Pancreas (tissue), 10 donors: ENCODE measurements at regions not wholly inside any gene's neighbourhood (a gene's known extent, or its start where the extent isn't known, plus 50 kb on each side); places are given as distances from the start of the nearest gene placed in this dataset.

Source experiments
- ATAC-seq, 4 donors: fragments of 200-7000 bp; cut with Tn5 transposase; one replicate each; pipeline versions ENCODE4 v1.8.0 to v1.9.1; 2020; ENCODE audit warnings: mild to moderate bottlenecking in 4 of 4, moderate library complexity in 4 of 4
- DNase-seq, 6 donors: peaks; one replicate each; pipeline ENCODE4 v3.0.0-alpha.2; 2020
- FAIRE-seq: peaks from 2 replicates; lab custom pipeline; 2012; peaks lifted over from hg19 to GRCh38; lab: Jason Lieb, UNC
- H3K27ac ChIP-seq, 4 donors: fragments of 200-600 bp; sonication (generic); 1 replicate in 3 of 4; 2 replicates in 1 of 4; pipeline versions ENCODE4 v1.5.0 to v1.8.0; 2020
- H3K27me3 ChIP-seq, 4 donors: fragments of 200-600 bp; one replicate each; pipeline ENCODE4 v1.8.0; 2021
- H3K36me3 ChIP-seq, 3 donors: fragments of 200-600 bp; sonication (generic) in 1 of 3; one replicate each; pipeline versions ENCODE4 v1.5.0 to v1.8.0; 2020 to 2021
- H3K4me1 ChIP-seq, 3 donors: fragments of 200-600 bp; one replicate each; pipeline ENCODE4 v1.8.0; 2021
- H3K4me3 ChIP-seq, 4 donors: fragments of 200-600 bp; sonication (generic) in 2 of 4; one replicate each; pipeline versions ENCODE4 v1.5.0 to v1.8.0; 2020 to 2021
- H3K9me3 ChIP-seq, 4 donors: fragments of 200-600 bp; one replicate each; pipeline ENCODE4 v1.8.0; 2021
- WGBS, 2 donors: extraction: QIAGEN DNeasy Blood & Tissue Kit; methylation state at CpG; one replicate each; pipeline ENCODE4 v1.1.7; 2013; 5-methylcytosine and 5-hydroxymethylcytosine counted together
- intact Hi-C, 3 donors: fragments of 100-400 bp; cut with DNase I; formaldehyde crosslinking; loops; one replicate each; pipeline versions ENCODE4 v1.11.1 to v1.14.2; 2022
- TF ChIP-seq, protein P1 (sequence below), 4 donors: fragments of 200-600 bp; sonication (generic) in 3 of 4; IDR thresholded peaks; one replicate each; pipeline versions ENCODE4 v1.5.0 to v1.8.0; 2021; ENCODE audit warnings: antibody characterized with exemption in 4 of 4
- donor health status: healthy with polysubstance abuse.
- donor health status: DM: no; HTN: no; CAD: no; lungs with moderate emphysema.
- donor health status: DM: no; HTN: no; CAD: no.
- donor health status: control.
- donor health status: control.
- donor health status: Bipolar disorder and iron deficiency.
- donor health status: DM: yes; HTN: yes; CAD: no.
- donor health status: DM: no; HTN: no; CAD: no.
- donor health status: DM: no; HTN: no; CAD: no.
- donor health status: DM: yes; HTN: yes; CAD: no.

DNA sequence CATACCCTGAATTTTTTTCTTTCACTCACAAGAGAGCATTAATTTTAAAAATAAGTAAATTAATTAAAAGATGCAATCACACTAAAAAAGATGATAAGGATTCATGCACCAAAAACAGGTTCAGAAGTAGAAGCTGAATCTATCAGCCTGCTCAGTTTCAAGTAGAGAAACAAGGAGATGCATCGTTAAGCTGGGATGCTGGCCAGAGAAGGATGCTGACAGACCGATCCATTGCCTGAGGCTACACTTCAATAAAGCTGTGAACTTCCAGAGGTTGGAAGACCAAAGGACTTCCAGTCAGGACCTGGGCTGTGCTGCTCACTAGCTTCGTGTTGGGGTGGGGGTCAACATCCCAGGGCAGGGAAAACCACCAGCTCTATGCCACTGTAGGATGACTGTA lies 457.7 kb downstream of the EFNA5 start:
- intact Hi-C loops, result no loop called here
- H3K9me3 ChIP-seq, result no peaks in the 10 kb centered on the region
- H3K4me1 ChIP-seq, result no peaks in the 10 kb centered on the region
- no peaks in the 10 kb centered on the region for H3K27me3 ChIP-seq
- TF ChIP-seq, protein P1, sequence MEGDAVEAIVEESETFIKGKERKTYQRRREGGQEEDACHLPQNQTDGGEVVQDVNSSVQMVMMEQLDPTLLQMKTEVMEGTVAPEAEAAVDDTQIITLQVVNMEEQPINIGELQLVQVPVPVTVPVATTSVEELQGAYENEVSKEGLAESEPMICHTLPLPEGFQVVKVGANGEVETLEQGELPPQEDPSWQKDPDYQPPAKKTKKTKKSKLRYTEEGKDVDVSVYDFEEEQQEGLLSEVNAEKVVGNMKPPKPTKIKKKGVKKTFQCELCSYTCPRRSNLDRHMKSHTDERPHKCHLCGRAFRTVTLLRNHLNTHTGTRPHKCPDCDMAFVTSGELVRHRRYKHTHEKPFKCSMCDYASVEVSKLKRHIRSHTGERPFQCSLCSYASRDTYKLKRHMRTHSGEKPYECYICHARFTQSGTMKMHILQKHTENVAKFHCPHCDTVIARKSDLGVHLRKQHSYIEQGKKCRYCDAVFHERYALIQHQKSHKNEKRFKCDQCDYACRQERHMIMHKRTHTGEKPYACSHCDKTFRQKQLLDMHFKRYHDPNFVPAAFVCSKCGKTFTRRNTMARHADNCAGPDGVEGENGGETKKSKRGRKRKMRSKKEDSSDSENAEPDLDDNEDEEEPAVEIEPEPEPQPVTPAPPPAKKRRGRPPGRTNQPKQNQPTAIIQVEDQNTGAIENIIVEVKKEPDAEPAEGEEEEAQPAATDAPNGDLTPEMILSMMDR (IDR thresholded peaks at IDR 0.05), result no peak
- H3K4me3 ChIP-seq, result no peak overlapping the region
- no peak overlapping the region for H3K27ac ChIP-seq
- no peak for ATAC-seq
- no peak for DNase-seq
- WGBS, 2 donors, result 80 to 90% methylated on average over 3 of the region's 3 CpGs
- no peak for FAIRE-seq
- no peaks in the 10 kb centered on the region for H3K36me3 ChIP-seq

DNA sequence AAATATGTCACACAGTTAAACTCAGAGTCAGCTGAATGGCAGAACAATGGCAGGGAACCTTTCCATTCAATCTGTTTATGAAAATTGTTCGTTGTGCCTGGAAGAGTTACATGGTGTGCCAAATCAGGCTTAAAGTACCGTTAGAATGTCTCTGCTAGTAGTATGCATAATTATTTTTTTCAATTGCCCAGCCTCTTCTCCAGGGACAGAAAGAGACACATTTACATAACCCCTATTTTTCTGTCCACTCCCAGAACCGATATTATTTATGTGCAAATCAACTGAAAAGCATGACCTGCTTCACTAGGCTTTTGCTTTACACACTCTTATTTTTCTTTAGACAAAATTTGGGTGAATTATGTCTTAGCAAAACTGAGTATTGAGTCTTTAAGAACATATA lies 459.1 kb downstream of the EFNA5 start:
- TF ChIP-seq, protein P1 (IDR thresholded peaks at IDR 0.05), result no peak

DNA sequence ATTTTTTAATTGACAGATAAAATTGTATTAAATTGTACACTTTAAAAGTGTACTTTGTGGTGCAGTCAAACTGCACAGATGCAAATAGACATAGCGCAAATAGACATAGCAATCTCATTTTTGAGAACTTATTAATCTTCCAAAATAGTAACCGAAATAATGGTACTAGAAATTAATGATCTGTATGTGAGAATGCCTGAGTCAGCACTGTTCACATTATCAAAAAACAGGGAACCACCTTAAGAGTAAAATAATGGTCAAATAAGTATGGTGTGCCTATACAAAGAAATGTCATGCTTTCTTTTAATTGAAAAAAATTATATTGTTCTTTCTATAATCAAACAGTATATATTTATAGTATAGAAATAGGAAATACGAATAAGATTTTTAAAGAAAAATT lies 461.9 kb downstream of the EFNA5 start:
- DNase-seq (no peak), ATAC-seq (no peak), FAIRE-seq (no peak)
- TF ChIP-seq, protein P1 (IDR thresholded peaks at IDR 0.05), result no peak
- Histone ChIP-seq H3K36me3 (no peaks in the 10 kb centered on the region), H3K27ac (no peak overlapping the region), H3K4me3 (no peak overlapping the region), H3K27me3 (no peaks in the 10 kb centered on the region), H3K4me1 (no peaks in the 10 kb centered on the region), H3K9me3 (no peaks in the 10 kb centered on the region)
- intact Hi-C loops, result no loop called here
- 85 to 92% methylated on average over 3 of the region's 3 CpGs for WGBS, 2 donors

More for the DNA sequence above, 459.1 kb downstream of the EFNA5 start:
- ATAC-seq, result no peak
- FAIRE-seq, result no peak
- Histone ChIP-seq H3K4me3 (no peak overlapping the region), H3K27me3 (no peaks in the 10 kb centered on the region), H3K4me1 (no peaks in the 10 kb centered on the region), H3K27ac (no peak overlapping the region), H3K9me3 (no peaks in the 10 kb centered on the region), H3K36me3 (no peaks in the 10 kb centered on the region)
- WGBS, 2 donors, result 82 to 90% methylated on average over 3 of the region's 3 CpGs
- intact Hi-C loops, result no loop called here
- no peak for DNase-seq

GRCh38 chr5:107204413-107204812 lies 466.3 kb downstream of the EFNA5 start:
- 77 to 80% methylated on average over 5 of the region's 5 CpGs for WGBS, 2 donors

GRCh38 chr5:107203243-107203642 lies 467.5 kb downstream of the EFNA5 start:
- ATAC-seq (no peak), FAIRE-seq (no peak), DNase-seq (no peak)
- Histone ChIP-seq H3K4me3 (no peak overlapping the region), H3K36me3 (no peaks in the 10 kb centered on the region), H3K27ac (no peak overlapping the region), H3K27me3 (no peaks in the 10 kb centered on the region), H3K9me3 (no peaks in the 10 kb centered on the region), H3K4me1 (no peaks in the 10 kb centered on the region)
- TF ChIP-seq, protein P1 (IDR thresholded peaks at IDR 0.05), result no peak
- 90 to 93% methylated on average over 4 of the region's 4 CpGs for WGBS, 2 donors
- intact Hi-C loops, result no loop called here

More at GRCh38 chr5:107204413-107204812, 466.3 kb downstream of the EFNA5 start:
- FAIRE-seq (no peak), DNase-seq (no peak), ATAC-seq (no peak)
- Histone ChIP-seq H3K4me1 (no peaks in the 10 kb centered on the region), H3K27me3 (no peaks in the 10 kb centered on the region), H3K4me3 (no peak overlapping the region), H3K9me3 (no peaks in the 10 kb centered on the region), H3K27ac (no peak overlapping the region), H3K36me3 (no peaks in the 10 kb centered on the region)
- TF ChIP-seq, protein P1 (IDR thresholded peaks at IDR 0.05), result no peak
- intact Hi-C loops, result no loop called here
